ENCODE measurements at regions not wholly inside any gene's neighbourhood (a gene's known extent, or its start where the extent isn't known, plus 50 kb on each side); places are given as distances from the start of the nearest gene placed in this dataset.

DNA sequence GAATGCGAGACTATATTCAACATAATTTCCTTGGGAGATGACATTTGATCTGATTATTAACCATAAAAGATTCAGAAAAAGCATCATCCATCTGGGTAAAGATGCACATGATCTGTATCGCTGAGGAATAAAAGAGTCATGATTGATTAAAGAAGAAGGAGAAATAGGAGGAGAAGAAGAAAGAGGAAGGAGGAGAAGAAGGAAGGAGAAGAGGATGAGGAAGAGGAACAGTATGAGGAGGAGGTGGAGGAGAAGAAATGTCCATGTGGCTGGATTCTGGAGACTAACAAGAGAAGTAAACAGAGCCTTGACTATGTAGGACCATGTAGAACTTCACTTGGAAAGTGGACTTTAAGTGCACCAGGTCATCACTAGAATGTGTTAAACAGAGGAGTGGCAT is 947.4 kb downstream of the LRFN5 start:
- no peaks in the 10 kb centered on the region for H3K4me1 ChIP-seq (ENCODE audit: control extremely low read depth in 1 of 4, control insufficient read depth in 4 of 4, insufficient read depth in 4 of 4, low read length in 3 of 4)
- 100% methylated on average over 1 of the region's 2 CpGs for WGBS (ENCODE audit: insufficient coverage)
- H3K27me3 ChIP-seq (replicated peaks in 2 of 5; ENCODE audit: control insufficient read depth in 4 of 5, insufficient read depth in 5 of 5, low read length in 4 of 5), result no peaks in the 10 kb centered on the region
- H3K9me3 ChIP-seq (ENCODE audit: control extremely low read depth in 1 of 5, control insufficient read depth in 4 of 5, insufficient read depth in 2 of 5, low read depth in 1 of 5, low read length in 4 of 5), result peaks cover 0 to 2% (median 0%) of the 10 kb centered on the region in 5 experiments
- ChIA-PET CTCF (interaction anchor here (1.0 kb wide), 1 partner anchor 8 kb away, joined by 4 read pairs; no protein-coding TSS in a partner anchor), POLR2A (no interaction called here)
- no peaks in the 10 kb centered on the region for H3K36me3 ChIP-seq (ENCODE audit: control insufficient read depth in 4 of 4, insufficient read depth in 4 of 4, low read length in 3 of 4)
- DNase-seq, result no peak
- H3K27ac ChIP-seq (ENCODE audit: insufficient read depth in 1 of 2, low read depth in 1 of 2, low read length in 2 of 2, poor library complexity in 1 of 2, severe bottlenecking in 2 of 2), result no peak overlapping the region
- no peak overlapping the region for H3K4me3 ChIP-seq (ENCODE audit: control insufficient read depth in 1 of 7, extremely low read depth in 1 of 7, insufficient read depth in 4 of 7, low read depth in 2 of 7, low read length in 6 of 7)

DNA sequence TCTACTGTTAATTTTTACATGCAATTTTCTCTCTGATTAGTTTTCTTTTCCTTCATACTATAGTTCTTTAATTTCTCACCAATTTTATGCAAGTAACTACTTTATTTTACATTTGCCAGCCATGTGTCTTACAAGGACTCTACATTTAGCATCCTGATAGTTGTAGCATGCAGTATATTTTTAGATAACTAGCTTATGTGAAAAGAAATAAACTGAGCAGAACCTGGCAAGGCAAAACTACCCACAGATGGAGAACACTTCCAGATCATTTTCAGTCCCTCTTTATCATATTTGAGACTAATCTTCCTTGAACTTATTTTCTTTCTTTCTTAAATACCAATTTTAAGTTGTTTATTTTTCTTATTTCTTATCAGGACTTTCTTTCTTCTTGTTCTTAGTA is 943.6 kb downstream of the LRFN5 start:
- Histone ChIP-seq H3K4me3 (ENCODE audit: control insufficient read depth in 1 of 7, extremely low read depth in 1 of 7, insufficient read depth in 4 of 7, low read depth in 2 of 7, low read length in 6 of 7) (no peak overlapping the region), H3K36me3 (ENCODE audit: control insufficient read depth in 4 of 4, insufficient read depth in 4 of 4, low read length in 3 of 4) (no peaks in the 10 kb centered on the region), H3K27me3 (replicated peaks in 2 of 5; ENCODE audit: control insufficient read depth in 4 of 5, insufficient read depth in 5 of 5, low read length in 4 of 5) (no peaks in the 10 kb centered on the region), H3K9me3 (ENCODE audit: control extremely low read depth in 1 of 5, control insufficient read depth in 4 of 5, insufficient read depth in 2 of 5, low read depth in 1 of 5, low read length in 4 of 5) (peaks cover 0 to 2% (median 0%) of the 10 kb centered on the region in 5 experiments), H3K27ac (ENCODE audit: insufficient read depth in 1 of 2, low read depth in 1 of 2, low read length in 2 of 2, poor library complexity in 1 of 2, severe bottlenecking in 2 of 2) (no peak overlapping the region), H3K4me1 (ENCODE audit: control extremely low read depth in 1 of 4, control insufficient read depth in 4 of 4, insufficient read depth in 4 of 4, low read length in 3 of 4) (no peaks in the 10 kb centered on the region)
- DNase-seq, result no peak
- CTCF ChIA-PET, result no interaction called here
- POLR2A ChIA-PET, result no interaction called here

DNA sequence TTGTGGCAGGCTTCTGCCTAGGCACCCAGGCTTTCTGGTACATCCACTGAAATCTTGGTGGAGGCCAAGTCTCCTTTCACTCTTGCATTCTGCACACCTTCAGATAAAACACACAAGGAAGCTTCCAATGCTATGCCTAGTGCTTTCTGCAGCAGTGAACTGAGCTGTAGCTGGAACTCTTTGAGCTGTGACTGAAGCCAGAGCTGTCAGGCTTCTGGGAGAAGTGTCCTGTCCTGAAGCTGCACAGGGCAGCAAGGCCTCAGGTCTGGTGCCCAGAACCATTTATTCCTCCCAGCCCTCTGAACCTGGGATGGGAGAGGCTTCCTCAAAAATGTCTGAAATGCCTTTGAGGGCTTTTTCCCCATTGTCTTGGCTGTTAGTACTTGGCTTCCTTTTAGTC is 941.7 kb downstream of the LRFN5 start:
- POLR2A ChIA-PET, result no interaction called here
- H3K9me3 ChIP-seq (ENCODE audit: control extremely low read depth in 1 of 5, control insufficient read depth in 4 of 5, insufficient read depth in 2 of 5, low read depth in 1 of 5, low read length in 4 of 5), result peaks cover 0 to 2% (median 0%) of the 10 kb centered on the region in 5 experiments

DNA sequence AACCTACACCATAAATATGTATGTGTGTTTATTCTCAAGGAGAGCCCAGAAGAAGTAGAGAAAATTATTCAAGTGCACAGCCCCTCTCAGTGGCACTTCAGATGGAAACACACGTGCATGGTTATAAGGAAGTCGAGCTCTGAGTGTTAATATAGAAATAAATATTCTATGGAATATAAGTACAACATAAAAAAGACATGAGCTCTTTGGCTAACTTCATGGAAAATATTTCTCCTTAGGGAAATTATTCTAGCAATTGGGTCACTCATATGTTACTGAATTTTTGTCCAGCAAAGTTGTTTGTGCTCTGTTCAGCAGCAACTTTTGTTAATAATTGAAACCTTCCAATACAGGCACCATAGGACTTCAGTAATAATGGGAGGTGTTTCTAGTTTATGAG is 939.0 kb downstream of the LRFN5 start:
- H3K4me1 ChIP-seq (ENCODE audit: control extremely low read depth in 1 of 4, control insufficient read depth in 4 of 4, insufficient read depth in 4 of 4, low read length in 3 of 4), result peaks cover 0 to 2% (median 0%) of the 10 kb centered on the region in 4 experiments
- ChIA-PET CTCF (interaction anchor here (0.8 to 1.1 kb wide), 2 partner anchors 9 to 109 kb away, joined by 3 to 4 read pairs; no protein-coding TSS in a partner anchor), POLR2A (no interaction called here)
- no CpG with 5 or more reads among the region's 2 CpGs for WGBS (ENCODE audit: insufficient coverage)
- H3K36me3 ChIP-seq (ENCODE audit: control insufficient read depth in 4 of 4, insufficient read depth in 4 of 4, low read length in 3 of 4), result no peaks in the 10 kb centered on the region
- no peak overlapping the region for H3K27ac ChIP-seq (ENCODE audit: insufficient read depth in 1 of 2, low read depth in 1 of 2, low read length in 2 of 2, poor library complexity in 1 of 2, severe bottlenecking in 2 of 2)
- H3K9me3 ChIP-seq (ENCODE audit: control extremely low read depth in 1 of 5, control insufficient read depth in 4 of 5, insufficient read depth in 2 of 5, low read depth in 1 of 5, low read length in 4 of 5), result peaks cover 0 to 2% (median 0%) of the 10 kb centered on the region in 5 experiments
- H3K4me3 ChIP-seq (ENCODE audit: control insufficient read depth in 1 of 7, extremely low read depth in 1 of 7, insufficient read depth in 4 of 7, low read depth in 2 of 7, low read length in 6 of 7), result no peak overlapping the region
- H3K27me3 ChIP-seq (replicated peaks in 2 of 5; ENCODE audit: control insufficient read depth in 4 of 5, insufficient read depth in 5 of 5, low read length in 4 of 5), result no peaks in the 10 kb centered on the region
- no peak for DNase-seq

More for the DNA sequence above, 941.7 kb downstream of the LRFN5 start:
- Histone ChIP-seq H3K27ac (ENCODE audit: insufficient read depth in 1 of 2, low read depth in 1 of 2, low read length in 2 of 2, poor library complexity in 1 of 2, severe bottlenecking in 2 of 2) (no peak overlapping the region), H3K27me3 (replicated peaks in 2 of 5; ENCODE audit: control insufficient read depth in 4 of 5, insufficient read depth in 5 of 5, low read length in 4 of 5) (no peaks in the 10 kb centered on the region), H3K36me3 (ENCODE audit: control insufficient read depth in 4 of 4, insufficient read depth in 4 of 4, low read length in 3 of 4) (no peaks in the 10 kb centered on the region), H3K4me3 (ENCODE audit: control insufficient read depth in 1 of 7, extremely low read depth in 1 of 7, insufficient read depth in 4 of 7, low read depth in 2 of 7, low read length in 6 of 7) (no peak overlapping the region), H3K4me1 (ENCODE audit: control extremely low read depth in 1 of 4, control insufficient read depth in 4 of 4, insufficient read depth in 4 of 4, low read length in 3 of 4) (no peaks in the 10 kb centered on the region)
- DNase-seq, result no peak
- CTCF ChIA-PET, result no interaction called here

DNA sequence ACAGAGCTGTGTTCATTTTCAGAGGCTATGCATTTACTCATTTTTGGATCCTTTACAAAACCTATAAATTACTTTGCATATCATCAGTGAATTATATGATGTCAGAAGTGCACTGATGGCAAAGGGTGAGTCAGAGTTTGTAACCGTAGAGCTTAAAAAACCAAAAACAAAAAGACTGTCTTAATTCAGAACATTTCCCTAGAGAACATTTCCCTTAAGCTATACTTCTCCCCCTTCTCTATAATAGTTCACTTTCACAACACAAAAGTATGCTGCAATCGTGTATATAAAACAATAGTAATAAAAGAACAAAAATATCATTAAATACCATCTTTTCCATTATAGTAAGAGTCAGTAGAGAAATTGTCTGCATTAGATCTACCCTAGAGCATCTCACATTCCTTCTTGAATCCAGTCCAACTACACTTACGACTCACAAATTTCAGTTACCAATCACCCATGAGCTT is 934.9 kb downstream of the LRFN5 start:
- POLR2A ChIA-PET, result no interaction called here
- H3K4me3 ChIP-seq (ENCODE audit: control insufficient read depth in 1 of 7, extremely low read depth in 1 of 7, insufficient read depth in 4 of 7, low read depth in 2 of 7, low read length in 6 of 7), result no peak overlapping the region
- H3K4me1 ChIP-seq (ENCODE audit: control extremely low read depth in 1 of 4, control insufficient read depth in 4 of 4, insufficient read depth in 4 of 4, low read length in 3 of 4), result peaks cover 0 to 2% (median 0%) of the 10 kb centered on the region in 4 experiments
- no peak overlapping the region for H3K27ac ChIP-seq (ENCODE audit: insufficient read depth in 1 of 2, low read depth in 1 of 2, low read length in 2 of 2, poor library complexity in 1 of 2, severe bottlenecking in 2 of 2)
- H3K9me3 ChIP-seq (ENCODE audit: control extremely low read depth in 1 of 5, control insufficient read depth in 4 of 5, insufficient read depth in 2 of 5, low read depth in 1 of 5, low read length in 4 of 5), result peaks cover 0 to 1% (median 0%) of the 10 kb centered on the region in 5 experiments
- DNase-seq, result peak in 2 of 3 donors; percentile 33 to 42
- whole genome bisulfite sequencing (ENCODE audit: insufficient coverage), result 100% methylated on average over 1 of the region's 3 CpGs
- CTCF ChIA-PET, result no interaction called here
- H3K36me3 ChIP-seq (ENCODE audit: control insufficient read depth in 4 of 4, insufficient read depth in 4 of 4, low read length in 3 of 4), result no peaks in the 10 kb centered on the region
- H3K27me3 ChIP-seq (replicated peaks in 2 of 5; ENCODE audit: control insufficient read depth in 4 of 5, insufficient read depth in 5 of 5, low read length in 4 of 5), result no peaks in the 10 kb centered on the region

DNA sequence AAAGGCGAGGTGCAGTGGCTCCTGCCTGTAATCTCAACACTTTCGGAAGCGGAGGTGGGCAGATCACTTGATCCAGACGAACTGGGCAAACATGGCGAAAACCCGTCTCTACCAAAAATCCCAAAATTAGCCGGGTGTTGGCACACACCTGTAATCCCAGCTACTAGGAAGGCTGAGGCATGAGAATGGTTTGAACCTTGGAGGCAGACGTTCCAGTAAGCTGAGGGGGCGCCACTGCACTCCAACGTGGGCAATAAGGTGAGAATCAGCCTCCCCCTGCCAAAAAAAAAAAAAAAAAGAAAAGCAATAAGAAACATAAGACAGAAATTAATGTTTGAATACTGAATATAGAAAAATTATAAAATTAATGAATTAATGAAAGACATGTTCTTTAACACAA is 928.7 kb downstream of the LRFN5 start:
- Histone ChIP-seq H3K27ac (ENCODE audit: insufficient read depth in 1 of 2, low read depth in 1 of 2, low read length in 2 of 2, poor library complexity in 1 of 2, severe bottlenecking in 2 of 2) (no peak overlapping the region), H3K9me3 (ENCODE audit: control extremely low read depth in 1 of 5, control insufficient read depth in 4 of 5, insufficient read depth in 2 of 5, low read depth in 1 of 5, low read length in 4 of 5) (peaks cover 0 to 1% (median 0%) of the 10 kb centered on the region in 5 experiments), H3K36me3 (ENCODE audit: control insufficient read depth in 4 of 4, insufficient read depth in 4 of 4, low read length in 3 of 4) (no peaks in the 10 kb centered on the region), H3K4me3 (ENCODE audit: control insufficient read depth in 1 of 7, extremely low read depth in 1 of 7, insufficient read depth in 4 of 7, low read depth in 2 of 7, low read length in 6 of 7) (no peak overlapping the region), H3K4me1 (ENCODE audit: control extremely low read depth in 1 of 4, control insufficient read depth in 4 of 4, insufficient read depth in 4 of 4, low read length in 3 of 4) (no peaks in the 10 kb centered on the region), H3K27me3 (replicated peaks in 2 of 5; ENCODE audit: control insufficient read depth in 4 of 5, insufficient read depth in 5 of 5, low read length in 4 of 5) (no peaks in the 10 kb centered on the region)
- ChIA-PET CTCF (no interaction called here), POLR2A (no interaction called here)
- 98% methylated on average over 7 of the region's 10 CpGs for WGBS (ENCODE audit: insufficient coverage)
- no peak for DNase-seq

DNA sequence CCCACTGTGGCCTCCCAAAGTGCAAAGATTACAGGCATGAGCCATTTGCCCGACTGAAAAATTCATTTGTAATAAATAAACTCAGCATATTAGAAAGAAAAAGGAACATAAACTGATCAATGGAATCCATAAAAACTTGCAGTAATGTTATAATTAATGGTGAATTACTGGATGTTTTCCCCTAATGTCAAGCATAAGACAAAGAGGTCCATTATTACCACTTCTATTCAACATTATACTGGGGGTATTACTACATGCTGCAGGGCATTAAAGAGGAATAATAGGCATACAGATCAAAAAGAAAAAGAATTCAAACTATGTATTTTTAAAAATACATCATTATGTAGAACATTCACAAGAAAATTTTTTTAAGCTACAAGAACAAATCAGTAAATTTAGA is 926.8 kb downstream of the LRFN5 start:
- H3K36me3 ChIP-seq (ENCODE audit: control insufficient read depth in 4 of 4, insufficient read depth in 4 of 4, low read length in 3 of 4), result no peaks in the 10 kb centered on the region
- CTCF ChIA-PET, result no interaction called here
- no peak overlapping the region for H3K4me3 ChIP-seq (ENCODE audit: control insufficient read depth in 1 of 7, extremely low read depth in 1 of 7, insufficient read depth in 4 of 7, low read depth in 2 of 7, low read length in 6 of 7)
- H3K27me3 ChIP-seq (replicated peaks in 2 of 5; ENCODE audit: control insufficient read depth in 4 of 5, insufficient read depth in 5 of 5, low read length in 4 of 5), result no peaks in the 10 kb centered on the region
- H3K27ac ChIP-seq (ENCODE audit: insufficient read depth in 1 of 2, low read depth in 1 of 2, low read length in 2 of 2, poor library complexity in 1 of 2, severe bottlenecking in 2 of 2), result no peak overlapping the region
- no CpG with 5 or more reads among the region's 1 CpG for WGBS (ENCODE audit: insufficient coverage)
- H3K9me3 ChIP-seq (ENCODE audit: control extremely low read depth in 1 of 5, control insufficient read depth in 4 of 5, insufficient read depth in 2 of 5, low read depth in 1 of 5, low read length in 4 of 5), result peaks cover 0 to 1% (median 0%) of the 10 kb centered on the region in 5 experiments
- DNase-seq, result no peak
- no peaks in the 10 kb centered on the region for H3K4me1 ChIP-seq (ENCODE audit: control extremely low read depth in 1 of 4, control insufficient read depth in 4 of 4, insufficient read depth in 4 of 4, low read length in 3 of 4)
- POLR2A ChIA-PET, result no interaction called here

All from common myeloid progenitor, CD34-positive (primary cell).